T-helper 2 cell treated with Interferon-gamma antibody and Interleukin-4, amounts not matched to agents 5 μg/mL and 100 μg/mL, for 36 hours (primary cell): ENCODE measurements at regions not wholly inside any gene's neighbourhood (a gene's known extent, or its start where the extent isn't known, plus 50 kb on each side); places are given as distances from the start of the nearest gene placed in this dataset.

Source experiments
- DNase-seq: peaks from one replicate; pipeline ENCODE4 v3.0.0; 2021; ENCODE audit warnings: low spot score
- H3K27ac Mint-ChIP-seq: one replicate; pipeline ENCODE4 v1.8.0; 2021; ENCODE audit warnings: mild to moderate bottlenecking, mixed read lengths
- H3K27me3 Mint-ChIP-seq: one replicate; pipeline ENCODE4 v1.8.0; 2021; ENCODE audit warnings: low read depth, mixed read lengths
- H3K36me3 Mint-ChIP-seq: one replicate; pipeline ENCODE4 v1.8.0; 2021; ENCODE audit warnings: low read depth, mixed read lengths
- H3K4me1 Mint-ChIP-seq: one replicate; pipeline ENCODE4 v1.8.0; 2021; ENCODE audit warnings: low read depth, mixed read lengths
- H3K4me3 Mint-ChIP-seq: one replicate; pipeline ENCODE4 v1.8.0; 2022; ENCODE audit warnings: mild to moderate bottlenecking, moderate library complexity, mixed read lengths
- H3K9me3 Mint-ChIP-seq: one replicate; pipeline ENCODE4 v1.8.0; 2021; ENCODE audit warnings: mixed read lengths

- H3K27ac Mint-ChIP-seq, result no peak overlapping the region
- no peaks in the 10 kb centered on the region for H3K36me3 Mint-ChIP-seq
- no peaks in the 10 kb centered on the region for H3K27me3 Mint-ChIP-seq
- no peaks in the 10 kb centered on the region for H3K4me1 Mint-ChIP-seq
- DNase-seq, result no peak
- H3K9me3 Mint-ChIP-seq, result peaks cover 4% of the 10 kb centered on the region
- no peak overlapping the region for H3K4me3 Mint-ChIP-seq
Observed at GRCh38 chr6:49030251-49031020, 432.6 kb downstream of the MMUT start.

- no peaks in the 10 kb centered on the region for H3K36me3 Mint-ChIP-seq
- H3K4me3 Mint-ChIP-seq, result no peak overlapping the region
- no peak overlapping the region for H3K27ac Mint-ChIP-seq
- H3K4me1 Mint-ChIP-seq, result no peaks in the 10 kb centered on the region
- no peak for DNase-seq
- no peaks in the 10 kb centered on the region for H3K27me3 Mint-ChIP-seq
- peaks cover 14% of the 10 kb centered on the region for H3K9me3 Mint-ChIP-seq
Observed at GRCh38 chr6:49027644-49028043, 435.4 kb downstream of the MMUT start.

GRCh38 chr6:49025273-49026240, 437.5 kb downstream of the MMUT start:
- H3K36me3 Mint-ChIP-seq, result no peaks in the 10 kb centered on the region
- no peak overlapping the region for H3K4me3 Mint-ChIP-seq
- no peak for DNase-seq
- no peaks in the 10 kb centered on the region for H3K4me1 Mint-ChIP-seq
- H3K9me3 Mint-ChIP-seq, result peaks cover 14% of the 10 kb centered on the region
- no peaks in the 10 kb centered on the region for H3K27me3 Mint-ChIP-seq
- no peak overlapping the region for H3K27ac Mint-ChIP-seq

- Mint-ChIP-seq H3K4me3 (no peak overlapping the region), H3K36me3 (no peaks in the 10 kb centered on the region), H3K9me3 (peaks cover 14% of the 10 kb centered on the region), H3K4me1 (no peaks in the 10 kb centered on the region), H3K27ac (no peak overlapping the region), H3K27me3 (no peaks in the 10 kb centered on the region)
- no peak for DNase-seq
Observed at GRCh38 chr6:49004801-49005200, 458.3 kb downstream of the MMUT start.

GRCh38 chr6:49003348-49003747, 459.7 kb downstream of the MMUT start:
- Mint-ChIP-seq H3K9me3 (peaks cover 6% of the 10 kb centered on the region), H3K27ac (no peak overlapping the region), H3K36me3 (no peaks in the 10 kb centered on the region), H3K27me3 (no peaks in the 10 kb centered on the region), H3K4me1 (no peaks in the 10 kb centered on the region), H3K4me3 (no peak overlapping the region)
- DNase-seq, result no peak

- Mint-ChIP-seq H3K4me3 (no peak overlapping the region), H3K27ac (no peak overlapping the region), H3K9me3 (peaks cover 6% of the 10 kb centered on the region), H3K27me3 (no peaks in the 10 kb centered on the region), H3K4me1 (no peaks in the 10 kb centered on the region), H3K36me3 (no peaks in the 10 kb centered on the region)
- no peak for DNase-seq
Observed at GRCh38 chr6:49001856-49002541, 461.1 kb downstream of the MMUT start.

- Mint-ChIP-seq H3K27me3 (no peaks in the 10 kb centered on the region), H3K36me3 (no peaks in the 10 kb centered on the region), H3K9me3 (peaks cover 14% of the 10 kb centered on the region), H3K4me3 (no peak overlapping the region), H3K4me1 (no peaks in the 10 kb centered on the region), H3K27ac (no peak overlapping the region)
- DNase-seq, result no peak
Observed at GRCh38 chr6:48998574-48998973, 464.5 kb downstream of the MMUT start.

GRCh38 chr6:48996461-48997119, 466.5 kb downstream of the MMUT start:
- no peak for DNase-seq
- Mint-ChIP-seq H3K27me3 (no peaks in the 10 kb centered on the region), H3K4me3 (no peak overlapping the region), H3K9me3 (peaks cover 23% of the 10 kb centered on the region), H3K36me3 (no peaks in the 10 kb centered on the region), H3K27ac (no peak overlapping the region), H3K4me1 (no peaks in the 10 kb centered on the region)

GRCh38 chr6:48994811-48995210, 468.2 kb downstream of the MMUT start:
- DNase-seq, result no peak
- no peaks in the 10 kb centered on the region for H3K4me1 Mint-ChIP-seq
- H3K4me3 Mint-ChIP-seq, result no peak overlapping the region
- no peaks in the 10 kb centered on the region for H3K36me3 Mint-ChIP-seq
- H3K27me3 Mint-ChIP-seq, result no peaks in the 10 kb centered on the region
- no peak overlapping the region for H3K27ac Mint-ChIP-seq
- peaks cover 31% of the 10 kb centered on the region for H3K9me3 Mint-ChIP-seq

- no peak for DNase-seq
- Mint-ChIP-seq H3K4me3 (no peak overlapping the region), H3K27ac (no peak overlapping the region), H3K36me3 (no peaks in the 10 kb centered on the region), H3K4me1 (no peaks in the 10 kb centered on the region), H3K27me3 (no peaks in the 10 kb centered on the region), H3K9me3 (peaks cover 36% of the 10 kb centered on the region)
Observed at GRCh38 chr6:48990739-48991138, 472.3 kb downstream of the MMUT start.

- no peak for DNase-seq
- Mint-ChIP-seq H3K36me3 (no peaks in the 10 kb centered on the region), H3K27me3 (no peaks in the 10 kb centered on the region), H3K4me3 (no peak overlapping the region), H3K9me3 (peaks cover 35% of the 10 kb centered on the region), H3K4me1 (no peaks in the 10 kb centered on the region), H3K27ac (no peak overlapping the region)
Observed at GRCh38 chr6:48986845-48987244, 476.2 kb downstream of the MMUT start.

GRCh38 chr6:48986105-48986504, 476.9 kb downstream of the MMUT start:
- Mint-ChIP-seq H3K4me1 (no peaks in the 10 kb centered on the region), H3K4me3 (no peak overlapping the region), H3K9me3 (peaks cover 32% of the 10 kb centered on the region), H3K27ac (no peak overlapping the region), H3K27me3 (no peaks in the 10 kb centered on the region), H3K36me3 (no peaks in the 10 kb centered on the region)
- no peak for DNase-seq

- no peaks in the 10 kb centered on the region for H3K4me1 Mint-ChIP-seq
Observed at GRCh38 chr6:48985025-48985424, 478.0 kb downstream of the MMUT start.

More at GRCh38 chr6:48985025-48985424, 478.0 kb downstream of the MMUT start:
- H3K4me3 Mint-ChIP-seq, result no peak overlapping the region
- no peak overlapping the region for H3K27ac Mint-ChIP-seq
- peaks cover 27% of the 10 kb centered on the region for H3K9me3 Mint-ChIP-seq
- H3K27me3 Mint-ChIP-seq, result no peaks in the 10 kb centered on the region
- DNase-seq, result no peak
- no peaks in the 10 kb centered on the region for H3K36me3 Mint-ChIP-seq
